GM23338 (cell line): ENCODE measurements at regions not wholly inside any gene's neighbourhood (a gene's known extent, or its start where the extent isn't known, plus 50 kb on each side); places are given as distances from the start of the nearest gene placed in this dataset.

Experiments used
- ATAC-seq: fragments of 200-7000 bp; cut with Tn5 transposase; 3 replicates; pipeline ENCODE4 v1.9.1; 2020
- DNase-seq: peaks from one replicate; pipeline ENCODE4 v3.0.0-alpha.2; 2015; ENCODE audit warnings: low spot score
- H2AFZ ChIP-seq: fragments of 200-600 bp; sonication (generic); 2 replicates; pipeline ENCODE4 v1.8.0; 2016; ENCODE audit warnings: antibody characterized with exemption, mild to moderate bottlenecking, moderate library complexity
- H3F3A ChIP-seq: fragments of 200-600 bp; sonication (generic); replicated peaks from 2 replicates; pipeline ENCODE4 v1.8.0; 2017; ENCODE audit warnings: antibody characterized with exemption, mixed run types, low read depth
- H3K27ac ChIP-seq: fragments of 200-600 bp; sonication (generic); 2 replicates; pipeline ENCODE4 v1.6.1; 2016; ENCODE audit warnings: low read depth
- H3K27me3 ChIP-seq: fragments of 200-600 bp; sonication (generic); 2 replicates; pipeline ENCODE4 v1.8.0; 2016; ENCODE audit warnings: mild to moderate bottlenecking, mixed run types, moderate library complexity; ENCODE audit not compliant: insufficient read depth
- H3K36me3 ChIP-seq: fragments of 200-600 bp; sonication (generic); 2 replicates; pipeline ENCODE4 v1.8.0; 2016; ENCODE audit warnings: mild to moderate bottlenecking; ENCODE audit not compliant: insufficient read depth
- H3K4me1 ChIP-seq: fragments of 200-600 bp; sonication (generic); 2 replicates; pipeline ENCODE4 v1.8.0; 2016; ENCODE audit warnings: mild to moderate bottlenecking, moderate library complexity; ENCODE audit not compliant: insufficient read depth
- H3K4me2 ChIP-seq: fragments of 200-600 bp; sonication (generic); 2 replicates; pipeline ENCODE4 v1.7.1; 2017; ENCODE audit warnings: mixed run types
- H3K4me3 ChIP-seq: fragments of 200-600 bp; sonication (generic); 2 replicates; pipeline ENCODE4 v1.6.1; 2016; ENCODE audit warnings: mixed run types
- H3K79me2 ChIP-seq: fragments of 200-600 bp; sonication (generic); replicated peaks from 2 replicates; pipeline ENCODE4 v1.8.0; 2017; ENCODE audit warnings: mild to moderate bottlenecking; ENCODE audit not compliant: insufficient read depth
- H3K9me2 ChIP-seq: fragments of 200-600 bp; sonication (generic); 2 replicates; pipeline ENCODE4 v1.8.0; 2017; ENCODE audit not compliant: insufficient read depth
- H4K20me1 ChIP-seq: fragments of 200-600 bp; sonication (generic); replicated peaks from 2 replicates; pipeline ENCODE4 v1.8.0; 2017; ENCODE audit warnings: mild to moderate bottlenecking; ENCODE audit not compliant: insufficient read depth
- H3K27ac Mint-ChIP-seq: 2 replicates; pipeline ENCODE4 v1.8.0; 2020; ENCODE audit warnings: inconsistent platforms, mild to moderate bottlenecking, moderate library complexity, mixed read lengths
- H3K27me3 Mint-ChIP-seq: 3 replicates; pipeline ENCODE4 v1.8.0; 2022; ENCODE audit warnings: low read depth, mild to moderate bottlenecking, moderate library complexity, mixed read lengths, inconsistent platforms; ENCODE audit not compliant: insufficient read depth, poor library complexity
- H3K36me3 Mint-ChIP-seq: 3 replicates; pipeline ENCODE4 v1.8.0; 2021; ENCODE audit warnings: low read depth, mild to moderate bottlenecking, inconsistent platforms, moderate library complexity, mixed read lengths
- H3K4me1 Mint-ChIP-seq: 3 replicates; pipeline ENCODE4 v1.8.0; 2020; ENCODE audit warnings: mild to moderate bottlenecking, inconsistent platforms, mixed read lengths
- H3K4me3 Mint-ChIP-seq: 3 replicates; pipeline ENCODE4 v1.8.0; 2021; ENCODE audit warnings: moderate library complexity, mild to moderate bottlenecking, inconsistent platforms, mixed read lengths
- H3K9me3 Mint-ChIP-seq: 3 replicates; pipeline ENCODE4 v1.8.0; 2020; ENCODE audit warnings: moderate library complexity, mild to moderate bottlenecking, inconsistent platforms, mixed read lengths
- CTCF ChIP-seq, 2 experiments: fragments of 200-600 bp in 1 of 2; sonication (generic) in 1 of 2; conservative IDR thresholded peaks; 2 replicates each; pipeline versions ENCODE4 v1.5.1 to v1.6.1; 2016 to 2017; ENCODE audit warnings: antibody characterized with exemption in 2 of 2, low read depth in 2 of 2, mild to moderate bottlenecking in 2 of 2, moderate library complexity in 1 of 2
- EZH2phosphoT487 ChIP-seq: fragments of 200-600 bp; sonication (generic); IDR thresholded peaks from one replicate; pipeline ENCODE4 v1.8.1; 2018; ENCODE audit warnings: antibody characterized with exemption; ENCODE audit not compliant: unreplicated experiment
- JUNB ChIP-seq: IDR thresholded peaks from one replicate; pipeline ENCODE4 v1.6.1; 2016; ENCODE audit warnings: antibody characterized with exemption; ENCODE audit not compliant: unreplicated experiment
- POLR2AphosphoS5 ChIP-seq: IDR thresholded peaks from 2 replicates; pipeline ENCODE4 v1.6.1; 2016; ENCODE audit warnings: antibody characterized with exemption, low read depth
- REST ChIP-seq: IDR thresholded peaks from one replicate; pipeline ENCODE4 v1.6.1; 2018; ENCODE audit warnings: antibody characterized with exemption; ENCODE audit not compliant: unreplicated experiment
- STAT1 ChIP-seq: IDR thresholded peaks from one replicate; pipeline ENCODE4 v1.6.1; 2016; ENCODE audit warnings: antibody characterized with exemption; ENCODE audit not compliant: unreplicated experiment
- ZNF331 ChIP-seq: fragments of 250-450 bp; sonication (Bioruptor Pico); IDR thresholded peaks from 2 replicates; pipeline ENCODE4 v1.5.0; 2020; ENCODE audit warnings: low read depth, mild to moderate bottlenecking, moderate library complexity
- ZNF462 ChIP-seq: fragments of 250-450 bp; sonication (Bioruptor Pico); IDR thresholded peaks from 2 replicates; pipeline ENCODE4 v1.5.0; 2020; ENCODE audit warnings: mild to moderate bottlenecking, moderate library complexity

GRCh38 chr7:10436302-10436701, 537.4 kb upstream of the PHF14 start (continued):
- TF ChIP-seq CTCF (conservative IDR thresholded peaks at IDR 0.05; ENCODE audit: low read depth in 2 of 2): no peak
- TF ChIP-seq JUNB: no peak
- no peak for TF ChIP-seq EZH2phosphoT487

- ATAC-seq (no peak), DNase-seq (no peak)
- Mint-ChIP-seq H3K9me3 (peaks cover 10% of the 10 kb centered on the region; the same call in 2 of the 3 replicates), H3K4me1 (no peaks in the 10 kb centered on the region), H3K27ac (no peak overlapping the region), H3K4me3 (no peak overlapping the region), H3K27me3 (peaks cover 3% of the 10 kb centered on the region), H3K36me3 (no peaks in the 10 kb centered on the region; the same call in 1 of the 3 replicates)
- Histone ChIP-seq H4K20me1 (no peaks in the 10 kb centered on the region), H3K4me3 (no peak overlapping the region), H3F3A (no peaks in the 10 kb centered on the region), H3K9me2 (no peaks in the 10 kb centered on the region), H2AFZ (no peak overlapping the region), H3K79me2 (no peaks in the 10 kb centered on the region), H3K27me3 (no peaks in the 10 kb centered on the region), H3K27ac (no peak overlapping the region), H3K36me3 (no peaks in the 10 kb centered on the region), H3K4me1 (no peaks in the 10 kb centered on the region), H3K4me2 (no peak overlapping the region)
- TF ChIP-seq STAT1 (no peak), CTCF (conservative IDR thresholded peaks at IDR 0.05; ENCODE audit: low read depth in 2 of 2) (no peak), POLR2AphosphoS5 (no peak), ZNF462 (CRISPR knock-in tag) (no peak), REST (no peak), EZH2phosphoT487 (no peak), ZNF331 (no peak), JUNB (no peak)
Observed at GRCh38 chr7:10439027-10439426, 534.6 kb upstream of the PHF14 start.
